C4-2B (cell line): ENCODE measurements at regions not wholly inside any gene's neighbourhood (a gene's known extent, or its start where the extent isn't known, plus 50 kb on each side); places are given as distances from the start of the nearest gene placed in this dataset.

Experiments
- ZFX ChIP-seq: fragments of 450-650 bp; IDR thresholded peaks from 2 replicates; pipeline ENCODE4 v1.6.1; 2017
- TF ChIP-seq, protein P1 (sequence below): fragments of 450-650 bp; conservative IDR thresholded peaks from 2 replicates; pipeline ENCODE4 v1.5.1; 2017; ENCODE audit warnings: mild to moderate bottlenecking

DNA sequence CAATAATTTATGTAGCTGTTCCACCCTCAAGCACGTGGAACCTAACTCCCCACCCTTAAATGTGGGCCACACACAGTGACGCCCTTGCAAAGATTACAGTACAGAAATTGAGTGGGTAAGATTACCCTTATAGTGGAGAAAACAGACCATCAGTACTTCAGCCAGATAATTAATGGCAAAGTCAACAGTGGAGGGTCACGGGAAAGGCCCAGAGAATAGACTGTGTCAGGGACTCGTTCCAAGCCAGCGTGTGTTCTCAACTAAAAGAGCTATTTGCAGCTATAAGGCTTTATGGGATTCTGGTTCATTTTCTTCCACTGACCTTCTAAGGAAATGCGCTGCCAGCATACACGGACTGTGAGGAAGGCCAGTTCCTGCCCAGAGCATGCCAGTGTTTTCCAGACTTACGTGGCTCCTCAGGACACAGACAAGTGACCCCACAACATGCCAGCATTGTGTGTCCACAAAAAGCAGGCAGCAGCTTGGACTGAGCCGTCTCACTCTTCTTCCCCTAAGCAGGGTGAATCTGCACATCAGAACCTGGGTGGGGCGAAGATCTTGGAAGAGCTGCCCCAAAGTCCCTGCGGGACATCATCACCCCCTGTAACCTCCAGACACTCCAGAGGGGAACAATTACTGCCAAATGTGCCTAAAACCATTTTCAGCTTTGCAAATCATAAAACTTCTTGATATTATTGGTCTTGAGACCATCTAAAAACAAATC is 428.5 kb downstream of the OCA2 start:
- TF ChIP-seq, protein P1, sequence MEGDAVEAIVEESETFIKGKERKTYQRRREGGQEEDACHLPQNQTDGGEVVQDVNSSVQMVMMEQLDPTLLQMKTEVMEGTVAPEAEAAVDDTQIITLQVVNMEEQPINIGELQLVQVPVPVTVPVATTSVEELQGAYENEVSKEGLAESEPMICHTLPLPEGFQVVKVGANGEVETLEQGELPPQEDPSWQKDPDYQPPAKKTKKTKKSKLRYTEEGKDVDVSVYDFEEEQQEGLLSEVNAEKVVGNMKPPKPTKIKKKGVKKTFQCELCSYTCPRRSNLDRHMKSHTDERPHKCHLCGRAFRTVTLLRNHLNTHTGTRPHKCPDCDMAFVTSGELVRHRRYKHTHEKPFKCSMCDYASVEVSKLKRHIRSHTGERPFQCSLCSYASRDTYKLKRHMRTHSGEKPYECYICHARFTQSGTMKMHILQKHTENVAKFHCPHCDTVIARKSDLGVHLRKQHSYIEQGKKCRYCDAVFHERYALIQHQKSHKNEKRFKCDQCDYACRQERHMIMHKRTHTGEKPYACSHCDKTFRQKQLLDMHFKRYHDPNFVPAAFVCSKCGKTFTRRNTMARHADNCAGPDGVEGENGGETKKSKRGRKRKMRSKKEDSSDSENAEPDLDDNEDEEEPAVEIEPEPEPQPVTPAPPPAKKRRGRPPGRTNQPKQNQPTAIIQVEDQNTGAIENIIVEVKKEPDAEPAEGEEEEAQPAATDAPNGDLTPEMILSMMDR, result no peak
- TF ChIP-seq ZFX, result no peak
